ENCODE measurements at regions not wholly inside any gene's neighbourhood (a gene's known extent, or its start where the extent isn't known, plus 50 kb on each side); places are given as distances from the start of the nearest gene placed in this dataset.

DNA sequence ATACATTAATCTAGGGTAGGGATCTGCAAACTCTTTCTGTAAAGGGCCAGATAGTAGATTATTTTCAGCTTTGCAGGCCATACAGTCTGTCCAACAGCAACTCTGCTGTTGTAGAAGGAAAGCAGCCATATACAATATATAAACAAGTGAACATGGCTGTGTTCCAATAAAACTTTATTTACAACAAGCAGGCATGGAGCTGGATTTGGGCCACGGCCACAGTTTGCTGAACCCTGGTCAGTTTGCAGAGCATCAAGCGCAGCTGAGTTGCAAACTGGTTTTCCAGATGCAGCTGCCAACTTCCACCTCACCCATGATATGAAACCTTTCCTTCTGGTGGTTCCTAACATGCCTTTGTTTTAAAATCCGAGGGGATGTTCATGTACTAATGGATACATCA lies 310.4 kb upstream of the NFE2L3 start:
- Histone ChIP-seq H3K27ac (ENCODE audit: low read depth, low read length) (no peak overlapping the region), H3K9me3 (ENCODE audit: control insufficient read depth in 1 of 2, insufficient read depth in 1 of 2, low read depth in 1 of 2, low read length in 2 of 2) (no peaks in the 10 kb centered on the region), H4K20me1 (ENCODE audit: insufficient read depth) (no peaks in the 10 kb centered on the region), H3K4me2 (ENCODE audit: low read length) (no peak overlapping the region), H3K79me2 (ENCODE audit: insufficient read depth, low read length) (no peaks in the 10 kb centered on the region), H3K9me2 (ENCODE audit: insufficient read depth) (no peaks in the 10 kb centered on the region), H3K27me3 (ENCODE audit: insufficient read depth, low read length) (0 out of 2 replicates have a peak, but pooled peaks cover 5% of the 10 kb centered on the region), H3K4me1 (ENCODE audit: control insufficient read depth in 1 of 2, insufficient read depth in 2 of 2, low read length in 2 of 2) (no peaks in the 10 kb centered on the region), H2AFZ (ENCODE audit: low read depth, low read length, poor library complexity, severe bottlenecking) (no peak overlapping the region), H3K9ac (ENCODE audit: low read length) (no peak overlapping the region), H3K4me3 (replicated peaks in 1 of 2; ENCODE audit: low read depth in 1 of 2, low read length in 2 of 2) (no peak overlapping the region), H3K36me3 (ENCODE audit: control insufficient read depth in 1 of 2, insufficient read depth in 2 of 2, low read length in 2 of 2) (no peaks in the 10 kb centered on the region)
- intact Hi-C loops (cut with micrococcal nuclease): no loop called here
- BruUV-seq (replicated peaks): no TSS peak
- no peak for DNase-seq (ENCODE audit: low read depth, low spot score)
- POLR2A ChIA-PET: no interaction called here
- CTCF ChIA-PET: no interaction called here
- RAD21 ChIA-PET (ENCODE audit: low non-redundant PET in 1 of 2, low total read pairs in 2 of 2, uncharacterized antibody in 2 of 2, unreplicated experiment in 2 of 2): no interaction called here
- ATAC-seq: no peak
- TF ChIP-seq TCF7L2 (IDR thresholded peaks at IDR 0.05; ENCODE audit: borderline replicate concordance, extremely low read depth, insufficient read depth, insufficient read length) (no peak), CEBPB (IDR thresholded peaks at IDR 0.05; ENCODE audit: low read depth) (no peak), CBX3 (IDR thresholded peaks at IDR 0.05; ENCODE audit: low read depth) (no peak), FOSL1 (IDR thresholded peaks at IDR 0.05; ENCODE audit: low read depth) (no peak), EZH2phosphoT487 (IDR thresholded peaks at IDR 0.05; ENCODE audit: borderline replicate concordance) (no peak), SRF (IDR thresholded peaks at IDR 0.05; ENCODE audit: low read depth) (no peak), YY1 (IDR thresholded peaks at IDR 0.05; ENCODE audit: extremely low read depth, insufficient replicate concordance, low read depth, low read length) (no peak), POLR2AphosphoS5 (IDR thresholded peaks at IDR 0.05; ENCODE audit: low read depth, low read length) (no peak), SP1 (IDR thresholded peaks at IDR 0.05; ENCODE audit: low read depth) (no peak), POLR2A (IDR thresholded peaks at IDR 0.05; ENCODE audit: borderline replicate concordance, extremely low read depth, insufficient read depth, insufficient read length) (no peak), EZH2 (IDR thresholded peaks at IDR 0.05) (no peak)
- TF ChIP-seq, protein P1, sequence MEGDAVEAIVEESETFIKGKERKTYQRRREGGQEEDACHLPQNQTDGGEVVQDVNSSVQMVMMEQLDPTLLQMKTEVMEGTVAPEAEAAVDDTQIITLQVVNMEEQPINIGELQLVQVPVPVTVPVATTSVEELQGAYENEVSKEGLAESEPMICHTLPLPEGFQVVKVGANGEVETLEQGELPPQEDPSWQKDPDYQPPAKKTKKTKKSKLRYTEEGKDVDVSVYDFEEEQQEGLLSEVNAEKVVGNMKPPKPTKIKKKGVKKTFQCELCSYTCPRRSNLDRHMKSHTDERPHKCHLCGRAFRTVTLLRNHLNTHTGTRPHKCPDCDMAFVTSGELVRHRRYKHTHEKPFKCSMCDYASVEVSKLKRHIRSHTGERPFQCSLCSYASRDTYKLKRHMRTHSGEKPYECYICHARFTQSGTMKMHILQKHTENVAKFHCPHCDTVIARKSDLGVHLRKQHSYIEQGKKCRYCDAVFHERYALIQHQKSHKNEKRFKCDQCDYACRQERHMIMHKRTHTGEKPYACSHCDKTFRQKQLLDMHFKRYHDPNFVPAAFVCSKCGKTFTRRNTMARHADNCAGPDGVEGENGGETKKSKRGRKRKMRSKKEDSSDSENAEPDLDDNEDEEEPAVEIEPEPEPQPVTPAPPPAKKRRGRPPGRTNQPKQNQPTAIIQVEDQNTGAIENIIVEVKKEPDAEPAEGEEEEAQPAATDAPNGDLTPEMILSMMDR (IDR thresholded peaks at IDR 0.05 in 2 of 3, conservative IDR thresholded peaks at IDR 0.05 in 1 of 3; ENCODE audit: borderline replicate concordance in 1 of 3, insufficient read depth in 1 of 3, low read depth in 2 of 3, low read length in 2 of 3): no peak
- TF ChIP-seq, protein P2, sequence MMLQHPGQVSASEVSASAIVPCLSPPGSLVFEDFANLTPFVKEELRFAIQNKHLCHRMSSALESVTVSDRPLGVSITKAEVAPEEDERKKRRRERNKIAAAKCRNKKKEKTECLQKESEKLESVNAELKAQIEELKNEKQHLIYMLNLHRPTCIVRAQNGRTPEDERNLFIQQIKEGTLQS (IDR thresholded peaks at IDR 0.05): no peak
- TF ChIP-seq, protein P3, sequence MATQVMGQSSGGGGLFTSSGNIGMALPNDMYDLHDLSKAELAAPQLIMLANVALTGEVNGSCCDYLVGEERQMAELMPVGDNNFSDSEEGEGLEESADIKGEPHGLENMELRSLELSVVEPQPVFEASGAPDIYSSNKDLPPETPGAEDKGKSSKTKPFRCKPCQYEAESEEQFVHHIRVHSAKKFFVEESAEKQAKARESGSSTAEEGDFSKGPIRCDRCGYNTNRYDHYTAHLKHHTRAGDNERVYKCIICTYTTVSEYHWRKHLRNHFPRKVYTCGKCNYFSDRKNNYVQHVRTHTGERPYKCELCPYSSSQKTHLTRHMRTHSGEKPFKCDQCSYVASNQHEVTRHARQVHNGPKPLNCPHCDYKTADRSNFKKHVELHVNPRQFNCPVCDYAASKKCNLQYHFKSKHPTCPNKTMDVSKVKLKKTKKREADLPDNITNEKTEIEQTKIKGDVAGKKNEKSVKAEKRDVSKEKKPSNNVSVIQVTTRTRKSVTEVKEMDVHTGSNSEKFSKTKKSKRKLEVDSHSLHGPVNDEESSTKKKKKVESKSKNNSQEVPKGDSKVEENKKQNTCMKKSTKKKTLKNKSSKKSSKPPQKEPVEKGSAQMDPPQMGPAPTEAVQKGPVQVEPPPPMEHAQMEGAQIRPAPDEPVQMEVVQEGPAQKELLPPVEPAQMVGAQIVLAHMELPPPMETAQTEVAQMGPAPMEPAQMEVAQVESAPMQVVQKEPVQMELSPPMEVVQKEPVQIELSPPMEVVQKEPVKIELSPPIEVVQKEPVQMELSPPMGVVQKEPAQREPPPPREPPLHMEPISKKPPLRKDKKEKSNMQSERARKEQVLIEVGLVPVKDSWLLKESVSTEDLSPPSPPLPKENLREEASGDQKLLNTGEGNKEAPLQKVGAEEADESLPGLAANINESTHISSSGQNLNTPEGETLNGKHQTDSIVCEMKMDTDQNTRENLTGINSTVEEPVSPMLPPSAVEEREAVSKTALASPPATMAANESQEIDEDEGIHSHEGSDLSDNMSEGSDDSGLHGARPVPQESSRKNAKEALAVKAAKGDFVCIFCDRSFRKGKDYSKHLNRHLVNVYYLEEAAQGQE (IDR thresholded peaks at IDR 0.05; ENCODE audit: low read depth): no peak
- TF ChIP-seq, protein P4, sequence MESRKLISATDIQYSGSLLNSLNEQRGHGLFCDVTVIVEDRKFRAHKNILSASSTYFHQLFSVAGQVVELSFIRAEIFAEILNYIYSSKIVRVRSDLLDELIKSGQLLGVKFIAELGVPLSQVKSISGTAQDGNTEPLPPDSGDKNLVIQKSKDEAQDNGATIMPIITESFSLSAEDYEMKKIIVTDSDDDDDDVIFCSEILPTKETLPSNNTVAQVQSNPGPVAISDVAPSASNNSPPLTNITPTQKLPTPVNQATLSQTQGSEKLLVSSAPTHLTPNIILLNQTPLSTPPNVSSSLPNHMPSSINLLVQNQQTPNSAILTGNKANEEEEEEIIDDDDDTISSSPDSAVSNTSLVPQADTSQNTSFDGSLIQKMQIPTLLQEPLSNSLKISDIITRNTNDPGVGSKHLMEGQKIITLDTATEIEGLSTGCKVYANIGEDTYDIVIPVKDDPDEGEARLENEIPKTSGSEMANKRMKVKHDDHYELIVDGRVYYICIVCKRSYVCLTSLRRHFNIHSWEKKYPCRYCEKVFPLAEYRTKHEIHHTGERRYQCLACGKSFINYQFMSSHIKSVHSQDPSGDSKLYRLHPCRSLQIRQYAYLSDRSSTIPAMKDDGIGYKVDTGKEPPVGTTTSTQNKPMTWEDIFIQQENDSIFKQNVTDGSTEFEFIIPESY (IDR thresholded peaks at IDR 0.05; ENCODE audit: extremely low read depth, insufficient replicate concordance, low read length): no peak
- TF ChIP-seq, protein P5, sequence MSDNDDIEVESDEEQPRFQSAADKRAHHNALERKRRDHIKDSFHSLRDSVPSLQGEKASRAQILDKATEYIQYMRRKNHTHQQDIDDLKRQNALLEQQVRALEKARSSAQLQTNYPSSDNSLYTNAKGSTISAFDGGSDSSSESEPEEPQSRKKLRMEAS (IDR thresholded peaks at IDR 0.05): no peak

All from HCT116 (cell line).